HEK293 (cell line): ENCODE measurements at regions not wholly inside any gene's neighbourhood (a gene's known extent, or its start where the extent isn't known, plus 50 kb on each side); places are given as distances from the start of the nearest gene placed in this dataset.

Source experiments
- CTCF ChIP-seq: fragments of 450-650 bp; formaldehyde crosslinking; IDR thresholded peaks from 2 replicates; pipeline ENCODE4 v1.5.1; 2016; ENCODE audit warnings: missing biosample characterization, missing genetic modification characterization
- RBAK ChIP-seq: fragments of 450-650 bp; formaldehyde crosslinking; IDR thresholded peaks from 2 replicates; pipeline ENCODE4 v1.5.1; 2016; ENCODE audit warnings: missing biosample characterization, missing genetic modification characterization
- SALL2 ChIP-seq: fragments of 450-650 bp; formaldehyde crosslinking; IDR thresholded peaks from 2 replicates; pipeline ENCODE4 v1.5.0; 2017; ENCODE audit warnings: missing biosample characterization, mild to moderate bottlenecking, missing genetic modification characterization, borderline replicate concordance
- YY1 ChIP-seq: fragments of 450-650 bp; formaldehyde crosslinking; IDR thresholded peaks from 2 replicates; pipeline ENCODE4 v1.5.1; 2018; ENCODE audit warnings: missing biosample characterization, missing genetic modification characterization
- ZNF114 ChIP-seq: fragments of 450-650 bp; formaldehyde crosslinking; IDR thresholded peaks from 2 replicates; pipeline ENCODE4 v1.5.0; 2017; ENCODE audit warnings: missing biosample characterization, missing genetic modification characterization
- ZNF280D ChIP-seq: fragments of 450-650 bp; formaldehyde crosslinking; IDR thresholded peaks from 2 replicates; pipeline ENCODE4 v1.5.1; 2016; ENCODE audit warnings: missing biosample characterization, missing genetic modification characterization
- ZNF48 ChIP-seq: fragments of 450-650 bp; formaldehyde crosslinking; IDR thresholded peaks from 2 replicates; pipeline ENCODE4 v1.5.1; 2016; ENCODE audit warnings: missing biosample characterization, missing genetic modification characterization
- ZNF600 ChIP-seq: fragments of 450-650 bp; formaldehyde crosslinking; IDR thresholded peaks from 2 replicates; pipeline ENCODE4 v1.5.1; 2016; ENCODE audit warnings: missing biosample characterization, missing genetic modification characterization
- ZNF747 ChIP-seq: fragments of 450-650 bp; formaldehyde crosslinking; IDR thresholded peaks from 2 replicates; pipeline ENCODE4 v1.5.1; 2016; ENCODE audit warnings: missing biosample characterization, missing genetic modification characterization
- ZNF768 ChIP-seq: fragments of 450-650 bp; formaldehyde crosslinking; IDR thresholded peaks from 2 replicates; pipeline ENCODE4 v1.5.1; 2018; ENCODE audit warnings: missing biosample characterization, mild to moderate bottlenecking, missing genetic modification characterization
- ZNF830 ChIP-seq: fragments of 450-650 bp; IDR thresholded peaks from 2 replicates; pipeline ENCODE4 v1.5.0; 2018; ENCODE audit warnings: missing biosample characterization, missing genetic modification characterization, low read depth, mild to moderate bottlenecking, moderate library complexity
- TF ChIP-seq, protein P1 (sequence below): fragments of 450-650 bp; formaldehyde crosslinking; IDR thresholded peaks from 2 replicates; pipeline ENCODE4 v1.5.1; 2016; ENCODE audit warnings: missing biosample characterization, missing genetic modification characterization
- TF ChIP-seq, protein P2 (sequence below): fragments of 450-650 bp; formaldehyde crosslinking; IDR thresholded peaks from 2 replicates; pipeline ENCODE4 v1.5.1; 2016; ENCODE audit warnings: missing biosample characterization, missing genetic modification characterization
- TF ChIP-seq, protein P3 (sequence below): fragments of 450-650 bp; formaldehyde crosslinking; IDR thresholded peaks from 2 replicates; pipeline ENCODE4 v1.5.1; 2016; ENCODE audit warnings: missing biosample characterization, missing genetic modification characterization, low read depth

DNA sequence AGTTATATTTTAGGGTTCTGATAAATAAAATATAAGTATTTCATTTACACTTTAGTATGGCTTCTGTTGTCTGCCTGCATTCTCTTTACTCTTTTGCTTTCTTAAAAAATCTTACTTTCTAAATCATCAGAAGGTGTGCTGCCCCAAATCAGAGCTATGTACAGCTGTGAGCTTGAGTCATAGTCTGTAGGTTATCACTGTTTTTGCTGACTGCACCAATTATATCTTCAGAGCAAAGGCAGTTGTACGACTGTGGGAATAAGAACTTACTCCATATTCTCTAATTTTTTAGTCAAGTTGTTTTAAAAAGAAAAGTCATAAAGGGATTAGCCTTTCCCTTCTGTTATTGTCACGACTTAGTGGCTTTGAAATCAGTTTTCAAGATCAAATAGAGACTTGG lies 1649.0 kb downstream of the HACE1 start:
- TF ChIP-seq CTCF (tag by site-specific recombination) (no peak), YY1 (tag by site-specific recombination) (no peak), ZNF768 (tag by site-specific recombination) (no peak), ZNF48 (tag by site-specific recombination) (no peak), ZNF114 (no peak), RBAK (tag by site-specific recombination) (no peak), ZNF600 (tag by site-specific recombination) (no peak), ZNF747 (tag by site-specific recombination) (no peak), SALL2 (tag by site-specific recombination) (no peak), ZNF830 (no peak), ZNF280D (tag by site-specific recombination) (no peak)
- TF ChIP-seq, protein P1, sequence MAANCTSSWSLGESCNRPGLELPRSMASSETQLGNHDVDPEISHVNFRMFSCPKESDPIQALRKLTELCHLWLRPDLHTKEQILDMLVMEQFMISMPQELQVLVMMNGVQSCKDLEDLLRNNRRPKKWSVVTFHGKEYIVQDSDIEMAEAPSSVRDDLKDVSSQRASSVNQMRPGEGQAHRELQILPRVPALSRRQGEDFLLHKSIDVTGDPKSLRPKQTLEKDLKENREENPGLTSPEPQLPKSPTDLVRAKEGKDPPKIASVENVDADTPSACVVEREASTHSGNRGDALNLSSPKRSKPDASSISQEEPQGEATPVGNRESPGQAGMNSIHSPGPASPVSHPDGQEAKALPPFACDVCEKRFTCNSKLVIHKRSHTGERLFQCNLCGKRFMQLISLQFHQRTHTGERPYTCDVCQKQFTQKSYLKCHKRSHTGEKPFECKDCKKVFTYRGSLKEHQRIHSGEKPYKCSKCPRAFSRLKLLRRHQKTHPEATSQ (tag by site-specific recombination), result no peak
- TF ChIP-seq, protein P2, sequence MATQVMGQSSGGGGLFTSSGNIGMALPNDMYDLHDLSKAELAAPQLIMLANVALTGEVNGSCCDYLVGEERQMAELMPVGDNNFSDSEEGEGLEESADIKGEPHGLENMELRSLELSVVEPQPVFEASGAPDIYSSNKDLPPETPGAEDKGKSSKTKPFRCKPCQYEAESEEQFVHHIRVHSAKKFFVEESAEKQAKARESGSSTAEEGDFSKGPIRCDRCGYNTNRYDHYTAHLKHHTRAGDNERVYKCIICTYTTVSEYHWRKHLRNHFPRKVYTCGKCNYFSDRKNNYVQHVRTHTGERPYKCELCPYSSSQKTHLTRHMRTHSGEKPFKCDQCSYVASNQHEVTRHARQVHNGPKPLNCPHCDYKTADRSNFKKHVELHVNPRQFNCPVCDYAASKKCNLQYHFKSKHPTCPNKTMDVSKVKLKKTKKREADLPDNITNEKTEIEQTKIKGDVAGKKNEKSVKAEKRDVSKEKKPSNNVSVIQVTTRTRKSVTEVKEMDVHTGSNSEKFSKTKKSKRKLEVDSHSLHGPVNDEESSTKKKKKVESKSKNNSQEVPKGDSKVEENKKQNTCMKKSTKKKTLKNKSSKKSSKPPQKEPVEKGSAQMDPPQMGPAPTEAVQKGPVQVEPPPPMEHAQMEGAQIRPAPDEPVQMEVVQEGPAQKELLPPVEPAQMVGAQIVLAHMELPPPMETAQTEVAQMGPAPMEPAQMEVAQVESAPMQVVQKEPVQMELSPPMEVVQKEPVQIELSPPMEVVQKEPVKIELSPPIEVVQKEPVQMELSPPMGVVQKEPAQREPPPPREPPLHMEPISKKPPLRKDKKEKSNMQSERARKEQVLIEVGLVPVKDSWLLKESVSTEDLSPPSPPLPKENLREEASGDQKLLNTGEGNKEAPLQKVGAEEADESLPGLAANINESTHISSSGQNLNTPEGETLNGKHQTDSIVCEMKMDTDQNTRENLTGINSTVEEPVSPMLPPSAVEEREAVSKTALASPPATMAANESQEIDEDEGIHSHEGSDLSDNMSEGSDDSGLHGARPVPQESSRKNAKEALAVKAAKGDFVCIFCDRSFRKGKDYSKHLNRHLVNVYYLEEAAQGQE (tag by site-specific recombination), result no peak
- TF ChIP-seq, protein P3, sequence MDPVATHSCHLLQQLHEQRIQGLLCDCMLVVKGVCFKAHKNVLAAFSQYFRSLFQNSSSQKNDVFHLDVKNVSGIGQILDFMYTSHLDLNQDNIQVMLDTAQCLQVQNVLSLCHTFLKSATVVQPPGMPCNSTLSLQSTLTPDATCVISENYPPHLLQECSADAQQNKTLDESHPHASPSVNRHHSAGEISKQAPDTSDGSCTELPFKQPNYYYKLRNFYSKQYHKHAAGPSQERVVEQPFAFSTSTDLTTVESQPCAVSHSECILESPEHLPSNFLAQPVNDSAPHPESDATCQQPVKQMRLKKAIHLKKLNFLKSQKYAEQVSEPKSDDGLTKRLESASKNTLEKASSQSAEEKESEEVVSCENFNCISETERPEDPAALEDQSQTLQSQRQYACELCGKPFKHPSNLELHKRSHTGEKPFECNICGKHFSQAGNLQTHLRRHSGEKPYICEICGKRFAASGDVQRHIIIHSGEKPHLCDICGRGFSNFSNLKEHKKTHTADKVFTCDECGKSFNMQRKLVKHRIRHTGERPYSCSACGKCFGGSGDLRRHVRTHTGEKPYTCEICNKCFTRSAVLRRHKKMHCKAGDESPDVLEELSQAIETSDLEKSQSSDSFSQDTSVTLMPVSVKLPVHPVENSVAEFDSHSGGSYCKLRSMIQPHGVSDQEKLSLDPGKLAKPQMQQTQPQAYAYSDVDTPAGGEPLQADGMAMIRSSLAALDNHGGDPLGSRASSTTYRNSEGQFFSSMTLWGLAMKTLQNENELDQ (tag by site-specific recombination), result no peak
